ENCODE measurements at regions not wholly inside any gene's neighbourhood (a gene's known extent, or its start where the extent isn't known, plus 50 kb on each side); places are given as distances from the start of the nearest gene placed in this dataset.

GRCh38 chr5:67793418-67793817 lies 422.1 kb upstream of the PIK3R1 start:
- TF ChIP-seq ZNF571 (tag by site-specific recombination; IDR thresholded peaks at IDR 0.05): no peak
- TF ChIP-seq, protein P1, sequence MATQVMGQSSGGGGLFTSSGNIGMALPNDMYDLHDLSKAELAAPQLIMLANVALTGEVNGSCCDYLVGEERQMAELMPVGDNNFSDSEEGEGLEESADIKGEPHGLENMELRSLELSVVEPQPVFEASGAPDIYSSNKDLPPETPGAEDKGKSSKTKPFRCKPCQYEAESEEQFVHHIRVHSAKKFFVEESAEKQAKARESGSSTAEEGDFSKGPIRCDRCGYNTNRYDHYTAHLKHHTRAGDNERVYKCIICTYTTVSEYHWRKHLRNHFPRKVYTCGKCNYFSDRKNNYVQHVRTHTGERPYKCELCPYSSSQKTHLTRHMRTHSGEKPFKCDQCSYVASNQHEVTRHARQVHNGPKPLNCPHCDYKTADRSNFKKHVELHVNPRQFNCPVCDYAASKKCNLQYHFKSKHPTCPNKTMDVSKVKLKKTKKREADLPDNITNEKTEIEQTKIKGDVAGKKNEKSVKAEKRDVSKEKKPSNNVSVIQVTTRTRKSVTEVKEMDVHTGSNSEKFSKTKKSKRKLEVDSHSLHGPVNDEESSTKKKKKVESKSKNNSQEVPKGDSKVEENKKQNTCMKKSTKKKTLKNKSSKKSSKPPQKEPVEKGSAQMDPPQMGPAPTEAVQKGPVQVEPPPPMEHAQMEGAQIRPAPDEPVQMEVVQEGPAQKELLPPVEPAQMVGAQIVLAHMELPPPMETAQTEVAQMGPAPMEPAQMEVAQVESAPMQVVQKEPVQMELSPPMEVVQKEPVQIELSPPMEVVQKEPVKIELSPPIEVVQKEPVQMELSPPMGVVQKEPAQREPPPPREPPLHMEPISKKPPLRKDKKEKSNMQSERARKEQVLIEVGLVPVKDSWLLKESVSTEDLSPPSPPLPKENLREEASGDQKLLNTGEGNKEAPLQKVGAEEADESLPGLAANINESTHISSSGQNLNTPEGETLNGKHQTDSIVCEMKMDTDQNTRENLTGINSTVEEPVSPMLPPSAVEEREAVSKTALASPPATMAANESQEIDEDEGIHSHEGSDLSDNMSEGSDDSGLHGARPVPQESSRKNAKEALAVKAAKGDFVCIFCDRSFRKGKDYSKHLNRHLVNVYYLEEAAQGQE (tag by site-specific recombination; IDR thresholded peaks at IDR 0.05): no peak
- TF ChIP-seq, protein P2, sequence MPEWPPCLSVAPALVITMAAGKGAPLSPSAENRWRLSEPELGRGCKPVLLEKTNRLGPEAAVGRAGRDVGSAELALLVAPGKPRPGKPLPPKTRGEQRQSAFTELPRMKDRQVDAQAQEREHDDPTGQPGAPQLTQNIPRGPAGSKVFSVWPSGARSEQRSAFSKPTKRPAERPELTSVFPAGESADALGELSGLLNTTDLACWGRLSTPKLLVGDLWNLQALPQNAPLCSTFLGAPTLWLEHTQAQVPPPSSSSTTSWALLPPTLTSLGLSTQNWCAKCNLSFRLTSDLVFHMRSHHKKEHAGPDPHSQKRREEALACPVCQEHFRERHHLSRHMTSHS (tag by site-specific recombination; IDR thresholded peaks at IDR 0.05): no peak
- TF ChIP-seq OSR2 (tag by site-specific recombination; IDR thresholded peaks at IDR 0.05): no peak
- CTCF ChIA-PET: no interaction called here
- Histone ChIP-seq H3K36me3 (ENCODE audit: control insufficient read depth in 2 of 2, insufficient read depth in 1 of 2, low read length in 2 of 2) (no peaks in the 10 kb centered on the region), H3K4me3 (ENCODE audit: low read depth, low read length) (no peak overlapping the region), H3K27ac (ENCODE audit: extremely low read depth, low read depth, low read length) (no peak overlapping the region), H3K9me3 (ENCODE audit: control insufficient read depth, insufficient read depth, low read depth, low read length) (no peaks in the 10 kb centered on the region), H3K4me1 (ENCODE audit: control insufficient read depth, insufficient read depth, low read length) (no peaks in the 10 kb centered on the region)
- POLR2A ChIA-PET: no interaction called here

DNA sequence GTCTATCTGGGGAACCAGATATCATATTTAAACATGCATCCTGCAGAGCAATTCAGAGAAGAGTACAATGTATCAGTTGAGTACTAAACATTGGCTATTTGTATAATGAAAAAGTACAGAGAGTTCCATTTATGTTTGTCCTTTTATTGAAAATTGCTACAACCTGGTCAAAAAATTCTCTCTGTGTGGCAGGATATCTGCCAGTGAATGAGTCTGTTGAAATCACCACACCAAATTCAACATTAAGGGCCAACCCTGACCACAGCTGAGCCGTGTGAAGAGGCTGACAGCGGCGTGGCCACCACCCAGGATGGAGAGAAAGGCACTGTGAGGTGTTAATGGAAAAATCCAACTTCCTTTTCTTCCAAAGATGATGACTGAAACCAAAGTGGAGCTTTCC lies 422.7 kb upstream of the PIK3R1 start:
- ChIA-PET CTCF (no interaction called here), POLR2A (no interaction called here)
- Histone ChIP-seq H3K9me3 (ENCODE audit: control insufficient read depth, insufficient read depth, low read depth, low read length) (no peaks in the 10 kb centered on the region), H3K4me1 (ENCODE audit: control insufficient read depth, insufficient read depth, low read length) (no peaks in the 10 kb centered on the region), H3K36me3 (ENCODE audit: control insufficient read depth in 2 of 2, insufficient read depth in 1 of 2, low read length in 2 of 2) (no peaks in the 10 kb centered on the region), H3K4me3 (ENCODE audit: low read depth, low read length) (no peak overlapping the region), H3K27ac (ENCODE audit: extremely low read depth, low read depth, low read length) (no peak overlapping the region)
- TF ChIP-seq ZNF157 (tag by site-specific recombination; IDR thresholded peaks at IDR 0.05) (no peak), GLI4 (tag by site-specific recombination; IDR thresholded peaks at IDR 0.05) (no peak), ZNF133 (tag by site-specific recombination; IDR thresholded peaks at IDR 0.05) (no peak), HOXD13 (CRISPR knock-in tag; IDR thresholded peaks at IDR 0.05; ENCODE audit: borderline replicate concordance) (no peak), ZNF654 (tag by site-specific recombination; IDR thresholded peaks at IDR 0.05; ENCODE audit: low read depth) (no peak), ZNF248 (tag by site-specific recombination; IDR thresholded peaks at IDR 0.05) (no peak), ZNF777 (tag by site-specific recombination; IDR thresholded peaks at IDR 0.05; ENCODE audit: borderline replicate concordance) (no peak), ZNF623 (tag by site-specific recombination; IDR thresholded peaks at IDR 0.05) (no peak), ZNF549 (tag by site-specific recombination; IDR thresholded peaks at IDR 0.05) (no peak), KLF17 (tag by site-specific recombination; IDR thresholded peaks at IDR 0.05) (no peak), ZNF514 (tag by site-specific recombination; IDR thresholded peaks at IDR 0.05) (no peak), ZNF114 (tag by site-specific recombination; IDR thresholded peaks at IDR 0.05) (no peak), CTCF (tag by site-specific recombination; IDR thresholded peaks at IDR 0.05) (no peak)
- TF ChIP-seq, protein P3, sequence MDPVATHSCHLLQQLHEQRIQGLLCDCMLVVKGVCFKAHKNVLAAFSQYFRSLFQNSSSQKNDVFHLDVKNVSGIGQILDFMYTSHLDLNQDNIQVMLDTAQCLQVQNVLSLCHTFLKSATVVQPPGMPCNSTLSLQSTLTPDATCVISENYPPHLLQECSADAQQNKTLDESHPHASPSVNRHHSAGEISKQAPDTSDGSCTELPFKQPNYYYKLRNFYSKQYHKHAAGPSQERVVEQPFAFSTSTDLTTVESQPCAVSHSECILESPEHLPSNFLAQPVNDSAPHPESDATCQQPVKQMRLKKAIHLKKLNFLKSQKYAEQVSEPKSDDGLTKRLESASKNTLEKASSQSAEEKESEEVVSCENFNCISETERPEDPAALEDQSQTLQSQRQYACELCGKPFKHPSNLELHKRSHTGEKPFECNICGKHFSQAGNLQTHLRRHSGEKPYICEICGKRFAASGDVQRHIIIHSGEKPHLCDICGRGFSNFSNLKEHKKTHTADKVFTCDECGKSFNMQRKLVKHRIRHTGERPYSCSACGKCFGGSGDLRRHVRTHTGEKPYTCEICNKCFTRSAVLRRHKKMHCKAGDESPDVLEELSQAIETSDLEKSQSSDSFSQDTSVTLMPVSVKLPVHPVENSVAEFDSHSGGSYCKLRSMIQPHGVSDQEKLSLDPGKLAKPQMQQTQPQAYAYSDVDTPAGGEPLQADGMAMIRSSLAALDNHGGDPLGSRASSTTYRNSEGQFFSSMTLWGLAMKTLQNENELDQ (tag by site-specific recombination; IDR thresholded peaks at IDR 0.05; ENCODE audit: low read depth): no peak
- TF ChIP-seq, protein P2 (tag by site-specific recombination; IDR thresholded peaks at IDR 0.05): no peak
- TF ChIP-seq, protein P4, sequence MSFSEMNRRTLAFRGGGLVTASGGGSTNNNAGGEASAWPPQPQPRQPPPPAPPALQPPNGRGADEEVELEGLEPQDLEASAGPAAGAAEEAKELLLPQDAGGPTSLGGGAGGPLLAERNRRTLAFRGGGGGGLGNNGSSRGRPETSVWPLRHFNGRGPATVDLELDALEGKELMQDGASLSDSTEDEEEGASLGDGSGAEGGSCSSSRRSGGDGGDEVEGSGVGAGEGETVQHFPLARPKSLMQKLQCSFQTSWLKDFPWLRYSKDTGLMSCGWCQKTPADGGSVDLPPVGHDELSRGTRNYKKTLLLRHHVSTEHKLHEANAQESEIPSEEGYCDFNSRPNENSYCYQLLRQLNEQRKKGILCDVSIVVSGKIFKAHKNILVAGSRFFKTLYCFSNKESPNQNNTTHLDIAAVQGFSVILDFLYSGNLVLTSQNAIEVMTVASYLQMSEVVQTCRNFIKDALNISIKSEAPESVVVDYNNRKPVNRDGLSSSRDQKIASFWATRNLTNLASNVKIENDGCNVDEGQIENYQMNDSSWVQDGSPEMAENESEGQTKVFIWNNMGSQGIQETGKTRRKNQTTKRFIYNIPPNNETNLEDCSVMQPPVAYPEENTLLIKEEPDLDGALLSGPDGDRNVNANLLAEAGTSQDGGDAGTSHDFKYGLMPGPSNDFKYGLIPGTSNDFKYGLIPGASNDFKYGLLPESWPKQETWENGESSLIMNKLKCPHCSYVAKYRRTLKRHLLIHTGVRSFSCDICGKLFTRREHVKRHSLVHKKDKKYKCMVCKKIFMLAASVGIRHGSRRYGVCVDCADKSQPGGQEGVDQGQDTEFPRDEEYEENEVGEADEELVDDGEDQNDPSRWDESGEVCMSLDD (tag by site-specific recombination; IDR thresholded peaks at IDR 0.05): no peak

Data from HEK293 (cell line).